ENCODE measurements at regions not wholly inside any gene's neighbourhood (a gene's known extent, or its start where the extent isn't known, plus 50 kb on each side); places are given as distances from the start of the nearest gene placed in this dataset.

DNA sequence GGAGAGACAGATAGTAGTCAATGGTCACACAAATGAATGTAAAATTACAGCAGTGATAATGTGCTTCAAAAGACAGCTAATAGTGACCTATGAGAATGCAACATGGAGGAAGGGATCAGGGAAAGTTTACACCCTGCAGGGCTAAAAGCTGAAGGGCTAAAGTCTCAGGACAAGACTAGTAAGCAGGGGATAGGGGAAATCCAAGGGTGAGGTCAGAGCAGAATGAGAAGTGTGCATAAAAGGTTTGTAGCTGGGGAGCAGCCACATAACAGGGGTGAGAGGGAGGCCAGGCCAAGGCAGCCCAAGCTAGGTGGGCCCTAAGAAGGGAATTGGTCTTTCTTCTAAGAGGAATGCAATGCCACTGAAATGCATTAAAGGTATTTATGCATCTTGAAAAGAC, 746.3 kb downstream of the SATB2 start (continued):
- TF ChIP-seq, protein P1, sequence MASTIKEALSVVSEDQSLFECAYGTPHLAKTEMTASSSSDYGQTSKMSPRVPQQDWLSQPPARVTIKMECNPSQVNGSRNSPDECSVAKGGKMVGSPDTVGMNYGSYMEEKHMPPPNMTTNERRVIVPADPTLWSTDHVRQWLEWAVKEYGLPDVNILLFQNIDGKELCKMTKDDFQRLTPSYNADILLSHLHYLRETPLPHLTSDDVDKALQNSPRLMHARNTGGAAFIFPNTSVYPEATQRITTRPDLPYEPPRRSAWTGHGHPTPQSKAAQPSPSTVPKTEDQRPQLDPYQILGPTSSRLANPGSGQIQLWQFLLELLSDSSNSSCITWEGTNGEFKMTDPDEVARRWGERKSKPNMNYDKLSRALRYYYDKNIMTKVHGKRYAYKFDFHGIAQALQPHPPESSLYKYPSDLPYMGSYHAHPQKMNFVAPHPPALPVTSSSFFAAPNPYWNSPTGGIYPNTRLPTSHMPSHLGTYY (CRISPR knock-in tag; IDR thresholded peaks at IDR 0.05) = no peak

DNA sequence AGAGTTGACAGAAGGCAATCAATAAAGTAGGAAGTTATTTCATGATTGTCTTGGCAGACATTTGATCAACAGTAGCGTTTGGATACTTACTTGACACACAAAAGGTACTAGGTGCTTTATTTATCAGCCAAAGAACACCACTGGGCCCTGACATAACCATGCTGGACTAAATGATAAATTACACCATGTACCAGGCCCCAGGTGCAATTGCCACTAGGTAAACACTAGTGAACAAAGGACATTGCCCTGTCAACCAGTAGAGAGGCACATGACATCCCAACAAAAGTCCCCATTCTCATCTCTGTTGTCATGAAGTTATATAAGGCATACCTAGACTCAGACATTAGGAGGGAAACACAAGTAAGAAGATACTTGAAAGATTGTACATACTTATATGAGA, 747.2 kb downstream of the SATB2 start:
- DNase-seq (ENCODE audit: low spot score) (no peak), ATAC-seq (no peak)
- Mint-ChIP-seq H3K27ac (no peak overlapping the region), H3K27me3 (ENCODE audit: low read depth) (no peaks in the 10 kb centered on the region), H3K9me3 (peaks cover 12% of the 10 kb centered on the region), H3K4me1 (peaks cover 6% of the 10 kb centered on the region), H3K4me3 (no peak overlapping the region), H3K36me3 (no peaks in the 10 kb centered on the region)
- TF ChIP-seq PRRX2 (CRISPR knock-in tag; IDR thresholded peaks at IDR 0.05) (no peak), SOX15 (CRISPR knock-in tag; IDR thresholded peaks at IDR 0.05) (no peak), ZNF138 (CRISPR knock-in tag; conservative IDR thresholded peaks at IDR 0.05) (no peak), RORB (CRISPR knock-in tag; IDR thresholded peaks at IDR 0.05) (no peak), ZNF423 (CRISPR knock-in tag; IDR thresholded peaks at IDR 0.05) (no peak), SMAD4 (CRISPR knock-in tag; IDR thresholded peaks at IDR 0.05) (no peak), ZNF416 (CRISPR knock-in tag; IDR thresholded peaks at IDR 0.05) (no peak), CREB1 (CRISPR knock-in tag; IDR thresholded peaks at IDR 0.05) (no peak)
- TF ChIP-seq, protein P2, sequence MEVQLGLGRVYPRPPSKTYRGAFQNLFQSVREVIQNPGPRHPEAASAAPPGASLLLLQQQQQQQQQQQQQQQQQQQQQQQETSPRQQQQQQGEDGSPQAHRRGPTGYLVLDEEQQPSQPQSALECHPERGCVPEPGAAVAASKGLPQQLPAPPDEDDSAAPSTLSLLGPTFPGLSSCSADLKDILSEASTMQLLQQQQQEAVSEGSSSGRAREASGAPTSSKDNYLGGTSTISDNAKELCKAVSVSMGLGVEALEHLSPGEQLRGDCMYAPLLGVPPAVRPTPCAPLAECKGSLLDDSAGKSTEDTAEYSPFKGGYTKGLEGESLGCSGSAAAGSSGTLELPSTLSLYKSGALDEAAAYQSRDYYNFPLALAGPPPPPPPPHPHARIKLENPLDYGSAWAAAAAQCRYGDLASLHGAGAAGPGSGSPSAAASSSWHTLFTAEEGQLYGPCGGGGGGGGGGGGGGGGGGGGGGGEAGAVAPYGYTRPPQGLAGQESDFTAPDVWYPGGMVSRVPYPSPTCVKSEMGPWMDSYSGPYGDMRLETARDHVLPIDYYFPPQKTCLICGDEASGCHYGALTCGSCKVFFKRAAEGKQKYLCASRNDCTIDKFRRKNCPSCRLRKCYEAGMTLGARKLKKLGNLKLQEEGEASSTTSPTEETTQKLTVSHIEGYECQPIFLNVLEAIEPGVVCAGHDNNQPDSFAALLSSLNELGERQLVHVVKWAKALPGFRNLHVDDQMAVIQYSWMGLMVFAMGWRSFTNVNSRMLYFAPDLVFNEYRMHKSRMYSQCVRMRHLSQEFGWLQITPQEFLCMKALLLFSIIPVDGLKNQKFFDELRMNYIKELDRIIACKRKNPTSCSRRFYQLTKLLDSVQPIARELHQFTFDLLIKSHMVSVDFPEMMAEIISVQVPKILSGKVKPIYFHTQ (CRISPR knock-in tag; IDR thresholded peaks at IDR 0.05) = no peak
- TF ChIP-seq, protein P3, sequence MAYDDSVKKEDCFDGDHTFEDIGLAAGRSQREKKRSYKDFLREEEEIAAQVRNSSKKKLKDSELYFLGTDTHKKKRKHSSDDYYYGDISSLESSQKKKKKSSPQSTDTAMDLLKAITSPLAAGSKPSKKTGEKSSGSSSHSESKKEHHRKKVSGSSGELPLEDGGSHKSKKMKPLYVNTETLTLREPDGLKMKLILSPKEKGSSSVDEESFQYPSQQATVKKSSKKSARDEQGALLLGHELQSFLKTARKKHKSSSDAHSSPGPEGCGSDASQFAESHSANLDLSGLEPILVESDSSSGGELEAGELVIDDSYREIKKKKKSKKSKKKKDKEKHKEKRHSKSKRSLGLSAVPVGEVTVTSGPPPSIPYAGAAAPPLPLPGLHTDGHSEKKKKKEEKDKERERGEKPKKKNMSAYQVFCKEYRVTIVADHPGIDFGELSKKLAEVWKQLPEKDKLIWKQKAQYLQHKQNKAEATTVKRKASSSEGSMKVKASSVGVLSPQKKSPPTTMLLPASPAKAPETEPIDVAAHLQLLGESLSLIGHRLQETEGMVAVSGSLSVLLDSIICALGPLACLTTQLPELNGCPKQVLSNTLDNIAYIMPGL (CRISPR knock-in tag; IDR thresholded peaks at IDR 0.05) = no peak
- CTCF ChIA-PET = no interaction called here
- POLR2A ChIA-PET = no interaction called here

DNA sequence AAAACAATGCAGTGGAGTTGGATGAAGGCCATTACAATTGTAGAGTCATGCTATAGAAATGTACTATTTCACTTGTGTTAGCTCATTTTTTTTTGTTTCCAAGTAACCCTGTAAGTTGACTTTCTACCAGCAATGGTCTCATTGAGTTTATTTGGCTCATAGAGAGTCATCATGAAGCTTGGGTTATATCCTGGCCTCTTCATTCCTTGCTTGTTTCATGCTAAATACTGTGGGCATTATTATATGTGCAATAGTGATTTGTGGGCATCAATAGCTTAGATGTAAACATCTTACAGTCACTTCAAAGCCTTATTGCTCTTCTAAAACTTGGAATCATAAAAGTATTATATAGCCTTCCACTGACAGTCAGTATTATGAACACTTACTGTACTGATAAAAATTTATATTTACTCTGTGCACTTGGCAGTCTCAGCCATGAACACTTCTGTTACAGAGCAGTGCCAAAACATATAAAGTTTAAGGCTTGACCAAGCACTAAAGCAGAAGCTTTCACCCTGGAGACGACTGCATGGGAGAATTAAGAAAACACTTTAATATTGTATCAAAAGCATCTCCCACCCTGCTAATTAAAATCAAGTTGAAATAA, 751.2 kb downstream of the SATB2 start:
- no peak for ATAC-seq
- Mint-ChIP-seq H3K36me3 (no peaks in the 10 kb centered on the region), H3K4me1 (0 out of 2 replicates have a peak, but pooled peaks cover 3% of the 10 kb centered on the region), H3K4me3 (no peak overlapping the region), H3K9me3 (peaks cover 12% of the 10 kb centered on the region), H3K27me3 (ENCODE audit: low read depth) (no peaks in the 10 kb centered on the region), H3K27ac (no peak overlapping the region)
- ChIA-PET CTCF (no interaction called here), POLR2A (no interaction called here)
- DNase-seq (ENCODE audit: low spot score) = no peak
- no peak for TF ChIP-seq PRRX2 (CRISPR knock-in tag; IDR thresholded peaks at IDR 0.05)
- TF ChIP-seq, protein P4, sequence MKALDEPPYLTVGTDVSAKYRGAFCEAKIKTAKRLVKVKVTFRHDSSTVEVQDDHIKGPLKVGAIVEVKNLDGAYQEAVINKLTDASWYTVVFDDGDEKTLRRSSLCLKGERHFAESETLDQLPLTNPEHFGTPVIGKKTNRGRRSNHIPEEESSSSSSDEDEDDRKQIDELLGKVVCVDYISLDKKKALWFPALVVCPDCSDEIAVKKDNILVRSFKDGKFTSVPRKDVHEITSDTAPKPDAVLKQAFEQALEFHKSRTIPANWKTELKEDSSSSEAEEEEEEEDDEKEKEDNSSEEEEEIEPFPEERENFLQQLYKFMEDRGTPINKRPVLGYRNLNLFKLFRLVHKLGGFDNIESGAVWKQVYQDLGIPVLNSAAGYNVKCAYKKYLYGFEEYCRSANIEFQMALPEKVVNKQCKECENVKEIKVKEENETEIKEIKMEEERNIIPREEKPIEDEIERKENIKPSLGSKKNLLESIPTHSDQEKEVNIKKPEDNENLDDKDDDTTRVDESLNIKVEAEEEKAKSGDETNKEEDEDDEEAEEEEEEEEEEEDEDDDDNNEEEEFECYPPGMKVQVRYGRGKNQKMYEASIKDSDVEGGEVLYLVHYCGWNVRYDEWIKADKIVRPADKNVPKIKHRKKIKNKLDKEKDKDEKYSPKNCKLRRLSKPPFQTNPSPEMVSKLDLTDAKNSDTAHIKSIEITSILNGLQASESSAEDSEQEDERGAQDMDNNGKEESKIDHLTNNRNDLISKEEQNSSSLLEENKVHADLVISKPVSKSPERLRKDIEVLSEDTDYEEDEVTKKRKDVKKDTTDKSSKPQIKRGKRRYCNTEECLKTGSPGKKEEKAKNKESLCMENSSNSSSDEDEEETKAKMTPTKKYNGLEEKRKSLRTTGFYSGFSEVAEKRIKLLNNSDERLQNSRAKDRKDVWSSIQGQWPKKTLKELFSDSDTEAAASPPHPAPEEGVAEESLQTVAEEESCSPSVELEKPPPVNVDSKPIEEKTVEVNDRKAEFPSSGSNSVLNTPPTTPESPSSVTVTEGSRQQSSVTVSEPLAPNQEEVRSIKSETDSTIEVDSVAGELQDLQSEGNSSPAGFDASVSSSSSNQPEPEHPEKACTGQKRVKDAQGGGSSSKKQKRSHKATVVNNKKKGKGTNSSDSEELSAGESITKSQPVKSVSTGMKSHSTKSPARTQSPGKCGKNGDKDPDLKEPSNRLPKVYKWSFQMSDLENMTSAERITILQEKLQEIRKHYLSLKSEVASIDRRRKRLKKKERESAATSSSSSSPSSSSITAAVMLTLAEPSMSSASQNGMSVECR (CRISPR knock-in tag; IDR thresholded peaks at IDR 0.05; ENCODE audit: borderline replicate concordance) = no peak

Data from WTC11 (cell line).